ENCODE measurements at regions not wholly inside any gene's neighbourhood (a gene's known extent, or its start where the extent isn't known, plus 50 kb on each side); places are given as distances from the start of the nearest gene placed in this dataset.

GRCh38 chr2:34995196-34995595 is 1360.4 kb upstream of the CRIM1 start:
- H3K4me1 Mint-ChIP-seq (ENCODE audit: low read depth, unreplicated experiment) = no peaks in the 10 kb centered on the region
- Histone ChIP-seq H3K27me3 (replicated peaks; ENCODE audit: control insufficient read depth, insufficient read depth, low read length) (no peaks in the 10 kb centered on the region), H3K9me3 (no peaks in the 10 kb centered on the region), H3K4me1 (no peaks in the 10 kb centered on the region), H3K4me3 (ENCODE audit: low read depth, low read length) (no peak overlapping the region), H3K36me3 (ENCODE audit: control insufficient read depth, insufficient read depth, low read length) (no peaks in the 10 kb centered on the region)
- no peak for TF ChIP-seq CTCF (IDR thresholded peaks at IDR 0.05; ENCODE audit: insufficient read depth in 1 of 2, low read depth in 1 of 2, low read length in 1 of 2, severe bottlenecking in 1 of 2, unreplicated experiment in 1 of 2)
- no peak for DNase-seq
- peaks cover 10% of the 10 kb centered on the region for H3K9me3 Mint-ChIP-seq (ENCODE audit: unreplicated experiment)
- no peaks in the 10 kb centered on the region for H3K27me3 Mint-ChIP-seq (ENCODE audit: insufficient read depth, unreplicated experiment)
- POLR2A ChIA-PET = no interaction called here
- BruUV-seq (replicated peaks) = no TSS peak
- H3K27ac Mint-ChIP-seq (ENCODE audit: unreplicated experiment) = no peak overlapping the region
- CTCF ChIA-PET = no interaction called here
- H3K4me3 Mint-ChIP-seq (ENCODE audit: unreplicated experiment) = no peak overlapping the region
- no peaks in the 10 kb centered on the region for H3K36me3 Mint-ChIP-seq (ENCODE audit: insufficient read depth, unreplicated experiment)
- intact Hi-C loops (cut with micrococcal nuclease; ENCODE audit: unreplicated experiment) = no loop called here

- CTCF ChIA-PET = no interaction called here
Observed at GRCh38 chr2:34991508-34992274, 1363.9 kb upstream of the CRIM1 start.

GRCh38 chr2:34985474-34985873 is 1370.1 kb upstream of the CRIM1 start:
- Mint-ChIP-seq H3K36me3 (ENCODE audit: insufficient read depth, unreplicated experiment) (no peaks in the 10 kb centered on the region), H3K4me1 (ENCODE audit: low read depth, unreplicated experiment) (no peaks in the 10 kb centered on the region), H3K27me3 (ENCODE audit: insufficient read depth, unreplicated experiment) (peaks cover 7% of the 10 kb centered on the region), H3K9me3 (ENCODE audit: unreplicated experiment) (no peaks in the 10 kb centered on the region), H3K27ac (ENCODE audit: unreplicated experiment) (no peak overlapping the region), H3K4me3 (ENCODE audit: unreplicated experiment) (no peak overlapping the region)
- no peaks in the 10 kb centered on the region; the same call in 1 of the 2 replicates for H3K9me3 ChIP-seq
- H3K4me3 ChIP-seq (ENCODE audit: low read depth, low read length) = no peak overlapping the region
- POLR2A ChIA-PET = no interaction called here
- CTCF ChIA-PET = no interaction called here
- TF ChIP-seq CTCF (IDR thresholded peaks at IDR 0.05; ENCODE audit: insufficient read depth in 1 of 2, low read depth in 1 of 2, low read length in 1 of 2, severe bottlenecking in 1 of 2, unreplicated experiment in 1 of 2) = no peak
- H3K4me1 ChIP-seq = no peaks in the 10 kb centered on the region
- no peaks in the 10 kb centered on the region for H3K27me3 ChIP-seq (replicated peaks; ENCODE audit: control insufficient read depth, insufficient read depth, low read length)
- DNase-seq = no peak
- no TSS peak for BruUV-seq (replicated peaks)
- no peaks in the 10 kb centered on the region for H3K36me3 ChIP-seq (ENCODE audit: control insufficient read depth, insufficient read depth, low read length)
- intact Hi-C loops (cut with micrococcal nuclease; ENCODE audit: unreplicated experiment) = no loop called here

More at GRCh38 chr2:34991508-34992274, 1363.9 kb upstream of the CRIM1 start:
- Histone ChIP-seq H3K36me3 (ENCODE audit: control insufficient read depth, insufficient read depth, low read length) (no peaks in the 10 kb centered on the region), H3K4me3 (ENCODE audit: low read depth, low read length) (no peak overlapping the region), H3K9me3 (no peaks in the 10 kb centered on the region), H3K4me1 (no peaks in the 10 kb centered on the region), H3K27me3 (replicated peaks; ENCODE audit: control insufficient read depth, insufficient read depth, low read length) (no peaks in the 10 kb centered on the region)
- Mint-ChIP-seq H3K27ac (ENCODE audit: unreplicated experiment) (no peak overlapping the region), H3K36me3 (ENCODE audit: insufficient read depth, unreplicated experiment) (no peaks in the 10 kb centered on the region), H3K27me3 (ENCODE audit: insufficient read depth, unreplicated experiment) (no peaks in the 10 kb centered on the region), H3K4me1 (ENCODE audit: low read depth, unreplicated experiment) (no peaks in the 10 kb centered on the region), H3K4me3 (ENCODE audit: unreplicated experiment) (no peak overlapping the region), H3K9me3 (ENCODE audit: unreplicated experiment) (peaks cover 10% of the 10 kb centered on the region)
- POLR2A ChIA-PET = no interaction called here
- BruUV-seq (replicated peaks) = no TSS peak
- no peak for TF ChIP-seq CTCF (IDR thresholded peaks at IDR 0.05; ENCODE audit: insufficient read depth in 1 of 2, low read depth in 1 of 2, low read length in 1 of 2, severe bottlenecking in 1 of 2, unreplicated experiment in 1 of 2)
- intact Hi-C loops (cut with micrococcal nuclease; ENCODE audit: unreplicated experiment) = no loop called here
- DNase-seq = no peak

All from Caco-2 (cell line).